Common myeloid progenitor, CD34-positive (primary cell): ENCODE measurements at regions not wholly inside any gene's neighbourhood (a gene's known extent, or its start where the extent isn't known, plus 50 kb on each side); places are given as distances from the start of the nearest gene placed in this dataset.

ENCODE experiments used
- CTCF ChIA-PET: fragments of 350-600 bp; sonication (Branson Sonifier 250); formaldehyde crosslinking; loops from one replicate; lab custom pipeline; 2021; ENCODE audit warnings: antibody characterized with exemption; lab: Charles Lee
- POLR2A ChIA-PET: fragments of 350-600 bp; sonication (Branson Sonifier 250); formaldehyde crosslinking; loops from one replicate; lab custom pipeline; 2021; ENCODE audit warnings: antibody characterized with exemption; lab: Charles Lee
- DNase-seq, 3 donors: peaks; one replicate each; pipeline versions ENCODE4 v3.0.0 to v3.0.0-alpha.2; 2013
- H3K27ac ChIP-seq, 2 experiments: 1 replicate in 1 of 2; 2 replicates in 1 of 2; pipeline ENCODE4 v1.7.0; 2013; ENCODE audit warnings: inconsistent platforms in 2 of 2, low read length in 2 of 2, mild to moderate bottlenecking in 2 of 2, low read depth in 1 of 2, moderate library complexity in 1 of 2; ENCODE audit not compliant: severe bottlenecking in 2 of 2, insufficient read depth in 1 of 2, poor library complexity in 1 of 2
- H3K27me3 ChIP-seq, 5 experiments: replicated peaks in 2 of 5; 1 replicate in 3 of 5; 2 replicates in 2 of 5; pipeline versions ENCODE4 v1.6.1 to v1.7.0; 2013; ENCODE audit warnings: low read length in 4 of 5, mild to moderate bottlenecking in 2 of 5, moderate library complexity in 2 of 5, inconsistent platforms in 1 of 5; ENCODE audit not compliant: insufficient read depth in 5 of 5, control insufficient read depth in 4 of 5
- H3K36me3 ChIP-seq, 4 experiments: 1 replicate in 2 of 4; 2 replicates in 2 of 4; pipeline versions ENCODE4 v1.6.1 to v1.7.0; 2013; ENCODE audit warnings: low read length in 3 of 4, control low read depth in 1 of 4, mild to moderate bottlenecking in 1 of 4; ENCODE audit not compliant: control insufficient read depth in 4 of 4, insufficient read depth in 4 of 4
- H3K4me1 ChIP-seq, 4 experiments: 1 replicate in 3 of 4; 2 replicates in 1 of 4; pipeline versions ENCODE4 v1.6.1 to v1.7.1; 2013; ENCODE audit warnings: low read length in 3 of 4, mild to moderate bottlenecking in 3 of 4, control low read depth in 1 of 4, inconsistent platforms in 1 of 4, moderate library complexity in 1 of 4; ENCODE audit not compliant: control insufficient read depth in 4 of 4, insufficient read depth in 4 of 4; ENCODE audit errors: control extremely low read depth in 1 of 4
- H3K4me3 ChIP-seq, 7 experiments: 1 replicate in 4 of 7; 2 replicates in 3 of 7; pipeline versions ENCODE4 v1.5.1 to v1.7.0; 2013; ENCODE audit warnings: mild to moderate bottlenecking in 7 of 7, low read length in 6 of 7, moderate library complexity in 6 of 7, inconsistent platforms in 2 of 7, low read depth in 2 of 7, control low read depth in 1 of 7; ENCODE audit not compliant: insufficient read depth in 4 of 7, control insufficient read depth in 1 of 7; ENCODE audit errors: extremely low read depth in 1 of 7
- H3K9me3 ChIP-seq, 5 experiments: 1 replicate in 4 of 5; 2 replicates in 1 of 5; pipeline versions ENCODE4 v1.6.1 to v1.7.1; 2013; ENCODE audit warnings: low read length in 4 of 5, mild to moderate bottlenecking in 2 of 5, inconsistent platforms in 1 of 5, low read depth in 1 of 5, moderate library complexity in 1 of 5; ENCODE audit not compliant: control insufficient read depth in 4 of 5, insufficient read depth in 2 of 5; ENCODE audit errors: control extremely low read depth in 1 of 5
- WGBS: methylation state at CpG from one replicate; pipeline ENCODE4 v1.1.5; 2013; ENCODE audit not compliant: insufficient coverage; 5-methylcytosine and 5-hydroxymethylcytosine counted together

DNA sequence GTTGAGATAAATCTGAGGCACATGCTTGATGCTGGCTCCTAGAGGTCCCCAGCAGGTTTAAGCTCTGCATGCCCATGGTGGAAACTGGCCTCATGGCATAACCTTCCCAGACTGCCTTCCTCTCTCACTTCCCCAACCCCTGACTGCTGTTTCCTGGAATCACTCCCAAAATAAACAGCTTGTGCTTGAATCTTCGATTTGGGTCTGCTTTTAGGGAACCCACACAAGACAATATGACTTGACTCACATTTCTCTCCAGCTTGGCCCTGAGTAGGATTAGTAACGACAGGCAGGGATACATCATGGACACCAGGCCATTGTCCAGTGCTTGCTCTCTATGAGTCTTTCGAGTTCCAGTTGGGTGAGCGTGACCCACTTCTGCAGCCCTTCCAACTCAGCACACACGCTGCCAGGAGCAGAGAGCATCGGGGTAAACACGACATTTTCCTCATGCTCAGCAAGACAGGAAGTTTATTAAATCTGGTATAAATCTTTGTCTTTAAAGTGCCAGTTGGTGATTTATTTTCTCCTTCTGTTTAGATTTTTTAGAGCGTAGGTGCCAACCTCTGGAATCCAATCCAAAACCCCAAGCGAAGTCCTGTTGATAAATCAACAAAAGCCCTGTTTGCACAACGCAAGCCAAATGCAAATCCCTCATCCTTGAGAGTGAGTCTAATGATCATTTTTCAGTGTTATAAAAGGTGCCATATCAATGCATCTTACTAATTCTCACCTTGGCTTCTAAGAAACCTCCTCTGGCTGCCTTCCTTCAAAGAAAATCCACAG, 135.0 kb downstream of the FOXA2 start:
- H3K27ac ChIP-seq, result no peak overlapping the region
- H3K36me3 ChIP-seq, result no peaks in the 10 kb centered on the region
- H3K4me1 ChIP-seq, result no peaks in the 10 kb centered on the region
- CTCF ChIA-PET, result no interaction called here
- WGBS, result 67% methylated on average over 6 of the region's 10 CpGs
- DNase-seq, result no peak
- POLR2A ChIA-PET, result no interaction called here
- no peaks in the 10 kb centered on the region for H3K9me3 ChIP-seq
- peaks cover 0 to 12% (median 7%) of the 10 kb centered on the region in 5 experiments for H3K27me3 ChIP-seq
- H3K4me3 ChIP-seq, result no peak overlapping the region

DNA sequence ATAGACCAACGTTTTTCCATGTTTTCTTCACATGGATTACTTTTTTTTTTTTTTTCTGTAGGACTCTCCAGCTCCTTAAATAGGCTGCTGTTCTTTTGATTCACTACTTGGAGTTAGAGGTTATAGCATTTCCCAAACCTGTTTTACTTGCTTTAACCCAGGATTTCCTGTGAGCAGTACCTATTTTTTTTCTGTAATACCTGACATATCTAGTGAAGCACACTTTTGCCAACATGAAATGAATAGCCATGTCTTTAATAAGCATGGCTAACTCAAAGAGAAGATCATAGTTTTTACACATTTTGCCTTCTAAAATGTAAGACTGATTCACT, 137.0 kb downstream of the FOXA2 start:
- Histone ChIP-seq H3K4me1 (no peaks in the 10 kb centered on the region), H3K36me3 (no peaks in the 10 kb centered on the region), H3K9me3 (no peaks in the 10 kb centered on the region), H3K27me3 (peaks cover 0 to 11% (median 7%) of the 10 kb centered on the region in 5 experiments), H3K4me3 (no peak overlapping the region), H3K27ac (no peak overlapping the region)
- CTCF ChIA-PET, result no interaction called here
- DNase-seq, result no peak
- POLR2A ChIA-PET, result no interaction called here
- WGBS, result no CpG with 5 or more reads among the region's 1 CpG

DNA sequence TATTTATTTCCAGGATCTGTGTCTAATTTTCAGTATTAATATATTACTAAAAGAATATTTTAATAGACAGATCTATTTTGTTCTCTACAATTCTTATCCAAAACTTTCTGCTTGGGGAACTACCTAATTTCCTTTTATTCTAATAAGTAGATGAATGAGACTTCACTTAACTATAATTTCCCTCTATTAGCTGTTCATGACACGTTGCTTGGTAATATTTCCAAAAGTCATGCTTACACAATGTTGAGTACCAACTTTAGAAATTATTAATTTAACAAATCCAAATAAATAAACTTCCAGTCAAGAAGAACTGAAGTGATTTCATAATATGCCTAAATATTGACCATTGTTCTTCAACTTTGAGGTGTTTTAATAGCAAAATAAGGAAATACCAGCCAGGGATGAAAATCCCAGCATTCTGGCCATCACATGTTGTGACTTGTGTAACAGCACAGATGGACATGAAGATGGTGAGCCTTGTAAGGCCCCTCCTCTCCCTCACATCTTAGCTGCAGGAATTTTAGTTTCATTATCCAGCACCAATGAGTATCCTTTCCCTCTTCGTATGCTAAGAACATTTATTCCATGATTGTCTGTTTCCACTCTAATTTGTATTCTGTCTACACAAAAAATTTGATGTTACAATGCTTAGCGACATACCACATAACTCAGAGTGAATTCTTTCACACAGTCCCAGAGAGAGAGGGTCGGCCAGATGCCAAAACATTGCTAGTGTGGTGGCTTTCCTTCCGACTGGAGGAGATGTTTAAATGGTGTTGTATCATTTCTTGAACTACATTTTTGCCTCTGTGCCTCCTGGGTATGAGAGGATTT, 137.5 kb downstream of the FOXA2 start:
- H3K4me1 ChIP-seq, result no peaks in the 10 kb centered on the region
- H3K27me3 ChIP-seq, result peaks cover 0 to 9% (median 6%) of the 10 kb centered on the region in 5 experiments
- no peaks in the 10 kb centered on the region for H3K9me3 ChIP-seq
- POLR2A ChIA-PET, result no interaction called here
- no peak overlapping the region for H3K4me3 ChIP-seq
- CTCF ChIA-PET, result no interaction called here
- H3K36me3 ChIP-seq, result no peaks in the 10 kb centered on the region
- no CpG with 5 or more reads among the region's 5 CpGs for WGBS
- H3K27ac ChIP-seq, result no peak overlapping the region
- DNase-seq, result no peak

DNA sequence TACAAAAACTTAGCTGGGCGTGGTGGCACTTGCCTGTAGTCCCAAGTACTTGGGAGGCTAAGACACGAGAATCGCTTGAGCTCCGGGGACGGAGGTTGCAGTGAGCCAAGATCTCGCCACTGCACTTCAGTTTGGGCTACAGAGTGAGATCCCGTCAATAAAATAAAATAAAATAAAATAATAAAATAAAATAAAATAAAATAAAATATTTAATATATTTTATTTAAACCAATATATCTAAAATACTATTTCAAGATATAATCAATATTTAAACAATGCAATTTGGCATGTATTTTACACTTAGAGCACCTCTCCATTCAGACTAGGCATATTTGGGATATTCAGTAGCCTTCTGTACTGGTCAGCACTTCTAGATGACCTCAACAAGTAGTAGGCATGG, 142.1 kb downstream of the FOXA2 start:
- DNase-seq, result no peak
- H3K4me1 ChIP-seq, result no peaks in the 10 kb centered on the region
- no peaks in the 10 kb centered on the region for H3K36me3 ChIP-seq
- ChIA-PET CTCF (no interaction called here), POLR2A (no interaction called here)
- no peak overlapping the region for H3K27ac ChIP-seq
- H3K9me3 ChIP-seq, result no peaks in the 10 kb centered on the region
- no peak overlapping the region for H3K4me3 ChIP-seq
- 100% methylated on average over 1 of the region's 7 CpGs for WGBS
- peaks cover 0 to 9% (median 0%) of the 10 kb centered on the region in 5 experiments for H3K27me3 ChIP-seq

DNA sequence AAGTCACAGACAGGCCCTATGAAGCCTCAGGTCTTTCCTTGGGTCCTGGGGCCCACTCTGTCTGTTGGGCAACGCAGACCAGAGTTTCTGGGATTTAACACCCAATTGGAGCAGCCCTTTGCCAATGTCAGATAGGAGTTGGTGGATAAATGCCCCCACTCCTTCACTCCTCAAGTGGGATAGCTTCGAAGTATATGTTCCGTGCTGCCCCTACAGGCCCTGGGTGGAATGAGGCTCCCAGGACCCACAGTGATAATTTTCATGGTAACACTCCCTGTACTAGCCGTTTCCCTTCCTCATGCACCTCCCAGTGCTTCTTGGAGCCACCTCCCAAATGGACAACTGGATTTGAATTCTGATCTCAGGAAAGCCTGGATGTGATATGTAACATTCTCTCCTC, 145.4 kb downstream of the FOXA2 start:
- Histone ChIP-seq H3K9me3 (peaks cover 0 to 5% (median 1%) of the 10 kb centered on the region in 5 experiments), H3K27ac (no peak overlapping the region), H3K4me1 (no peaks in the 10 kb centered on the region), H3K4me3 (no peak overlapping the region), H3K36me3 (no peaks in the 10 kb centered on the region), H3K27me3 (peaks cover 0 to 3% (median 0%) of the 10 kb centered on the region in 5 experiments)
- POLR2A ChIA-PET, result no interaction called here
- CTCF ChIA-PET, result no interaction called here
- WGBS, result 93% methylated on average over 4 of the region's 4 CpGs
- no peak for DNase-seq

DNA sequence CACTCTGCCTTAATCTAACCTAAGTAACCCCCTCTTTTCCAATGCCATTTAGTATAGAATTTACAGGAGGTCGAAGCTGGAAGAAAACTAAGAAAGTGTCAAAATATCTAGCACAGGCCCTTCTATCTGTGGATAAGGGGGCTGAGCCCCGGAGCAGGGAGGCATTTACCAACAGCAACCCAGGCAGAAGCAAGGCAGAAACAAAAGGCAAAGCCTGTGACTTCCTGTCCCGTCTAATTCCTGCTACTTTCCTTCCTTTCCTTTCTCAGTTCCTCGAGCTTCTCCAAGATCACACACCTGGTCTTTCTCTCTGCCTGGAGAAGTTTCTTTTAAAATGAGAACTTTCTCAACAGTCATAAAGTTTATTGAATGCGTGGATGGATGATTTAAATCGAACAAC, 146.0 kb downstream of the FOXA2 start:
- POLR2A ChIA-PET, result no interaction called here
- Histone ChIP-seq H3K27ac (no peak overlapping the region), H3K9me3 (peaks cover 0 to 5% (median 1%) of the 10 kb centered on the region in 5 experiments), H3K36me3 (no peaks in the 10 kb centered on the region), H3K4me3 (no peak overlapping the region), H3K27me3 (peaks cover 0 to 3% (median 0%) of the 10 kb centered on the region in 5 experiments), H3K4me1 (no peaks in the 10 kb centered on the region)
- 100% methylated on average over 1 of the region's 6 CpGs for WGBS
- CTCF ChIA-PET, result no interaction called here
- no peak for DNase-seq

DNA sequence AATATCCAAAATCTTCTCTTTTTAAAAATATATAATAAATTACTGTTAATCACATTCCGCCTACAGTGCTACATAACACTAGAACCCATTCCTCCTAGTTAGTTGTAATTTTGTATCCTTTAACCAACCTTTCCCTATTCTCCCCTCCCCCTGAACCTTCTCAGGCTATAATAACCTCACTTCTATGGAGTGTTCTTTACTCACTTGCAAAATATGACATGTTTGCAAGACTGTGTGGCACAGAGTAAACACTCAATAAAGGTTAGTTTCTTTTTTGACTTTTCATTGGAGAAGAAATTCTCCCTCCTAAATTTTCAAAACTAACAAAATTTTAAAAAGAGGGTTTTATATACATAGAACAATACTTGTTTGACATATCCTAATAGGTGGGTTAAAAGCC, 147.0 kb downstream of the FOXA2 start:
- 100% methylated on average over 1 of the region's 1 CpG for WGBS
- no peak overlapping the region for H3K27ac ChIP-seq
- no peaks in the 10 kb centered on the region for H3K36me3 ChIP-seq
- H3K9me3 ChIP-seq, result peaks cover 0 to 5% (median 1%) of the 10 kb centered on the region in 5 experiments
- CTCF ChIA-PET, result no interaction called here
- H3K4me1 ChIP-seq, result no peaks in the 10 kb centered on the region
- POLR2A ChIA-PET, result no interaction called here
- no peak overlapping the region for H3K4me3 ChIP-seq
- DNase-seq, result no peak
- H3K27me3 ChIP-seq, result peaks cover 0 to 3% (median 0%) of the 10 kb centered on the region in 5 experiments
